Neural cell (in vitro differentiated cells): ENCODE measurements at regions not wholly inside any gene's neighbourhood (a gene's known extent, or its start where the extent isn't known, plus 50 kb on each side); places are given as distances from the start of the nearest gene placed in this dataset.

Experiments used
- H2AFZ ChIP-seq: fragments of 200-600, 300-800 bp; sonication (generic), shearing (Covaris generic); 2 replicates; pipeline ENCODE4 v1.6.0; 2014; ENCODE audit warnings: low read depth, mild to moderate bottlenecking, antibody characterized with exemption, low read length, moderate library complexity
- H3F3A ChIP-seq: fragments of 200-600 bp; shearing (Covaris generic); 2 replicates; pipeline ENCODE4 v1.6.1; 2016; ENCODE audit warnings: mild to moderate bottlenecking, moderate library complexity, mixed read lengths, antibody characterized with exemption, low read length; ENCODE audit not compliant: insufficient read depth, poor library complexity, severe bottlenecking
- H3K27ac ChIP-seq: fragments of 200-600, 300-800 bp; sonication (generic), shearing (Covaris generic); 2 replicates; pipeline ENCODE4 v1.5.1; 2014; ENCODE audit warnings: mild to moderate bottlenecking, low read length, moderate library complexity
- H3K27me3 ChIP-seq: fragments of 300-800, 200-600 bp; sonication (generic), shearing (Covaris generic); 2 replicates; pipeline ENCODE4 v1.6.0; 2014; ENCODE audit warnings: mild to moderate bottlenecking, low read depth, low read length, moderate library complexity; ENCODE audit not compliant: insufficient read depth
- H3K36me3 ChIP-seq: fragments of 300-800, 200-600 bp; sonication (generic), shearing (Covaris generic); 2 replicates; pipeline ENCODE4 v1.5.1; 2014; ENCODE audit warnings: mild to moderate bottlenecking, antibody characterized with exemption, low read length, moderate library complexity; ENCODE audit not compliant: insufficient read depth
- H3K4me2 ChIP-seq: fragments of 300-800, 200-600 bp; sonication (generic), shearing (Covaris generic); 2 replicates; pipeline ENCODE4 v1.6.0; 2014; ENCODE audit warnings: mild to moderate bottlenecking, low read length
- H3K4me3 ChIP-seq: fragments of 300-800, 200-600 bp; sonication (generic), shearing (Covaris generic); 2 replicates; pipeline ENCODE4 v1.5.1; 2014; ENCODE audit warnings: mild to moderate bottlenecking, low read length, moderate library complexity
- H3K79me2 ChIP-seq: fragments of 200-600 bp; shearing (Covaris generic); replicated peaks from 2 replicates; pipeline ENCODE4 v1.6.0; 2014; ENCODE audit warnings: mild to moderate bottlenecking, low read length, moderate library complexity; ENCODE audit not compliant: insufficient read depth
- H3K9ac ChIP-seq: fragments of 300-800, 200-600 bp; sonication (generic), shearing (Covaris generic); 2 replicates; pipeline ENCODE4 v1.6.1; 2016; ENCODE audit warnings: mild to moderate bottlenecking, low read length, mixed read lengths
- H3K9me2 ChIP-seq: fragments of 200-600 bp; shearing (Covaris generic); 2 replicates; pipeline ENCODE4 v1.6.1; 2016; ENCODE audit warnings: mild to moderate bottlenecking, low read length, mixed read lengths; ENCODE audit not compliant: insufficient read depth
- H3K9me3 ChIP-seq: fragments of 200-600, 300-800 bp; sonication (generic), shearing (Covaris generic); 2 replicates; pipeline ENCODE4 v1.6.1; 2016; ENCODE audit warnings: mild to moderate bottlenecking, mixed run types, low read length, moderate library complexity, mixed read lengths
- H4K20me1 ChIP-seq: fragments of 200-600 bp; shearing (Covaris generic); 2 replicates; pipeline ENCODE4 v1.6.1; 2016; ENCODE audit warnings: mild to moderate bottlenecking, mixed run types; ENCODE audit not compliant: insufficient read depth
- EP300 ChIP-seq: fragments of 450-650 bp; conservative IDR thresholded peaks from 2 replicates; pipeline ENCODE4 v1.6.1; 2014; ENCODE audit warnings: antibody characterized with exemption, mild to moderate bottlenecking, moderate library complexity; ENCODE audit not compliant: poor library complexity, severe bottlenecking
- EZH2 ChIP-seq: fragments of 200-600, 300-800 bp; shearing (Covaris generic), sonication (generic); IDR thresholded peaks from 2 replicates; pipeline ENCODE4 v1.6.1; 2014; ENCODE audit warnings: antibody characterized with exemption, low read length, borderline replicate concordance, mild to moderate bottlenecking; ENCODE audit not compliant: insufficient read depth, poor library complexity, severe bottlenecking
- MXI1 ChIP-seq: fragments of 450-650 bp; conservative IDR thresholded peaks from 2 replicates; pipeline ENCODE4 v1.6.1; 2014; ENCODE audit warnings: antibody characterized with exemption, mild to moderate bottlenecking; ENCODE audit not compliant: poor library complexity, severe bottlenecking
- POLR2AphosphoS5 ChIP-seq: IDR thresholded peaks from 2 replicates; pipeline ENCODE4 v1.6.1; 2012
- RAD21 ChIP-seq: fragments of 450-650 bp; conservative IDR thresholded peaks from 2 replicates; pipeline ENCODE4 v1.6.1; 2014; ENCODE audit warnings: antibody characterized with exemption, mild to moderate bottlenecking, moderate library complexity
- SMC3 ChIP-seq: fragments of 450-650 bp; conservative IDR thresholded peaks from 2 replicates; pipeline ENCODE4 v1.6.1; 2014; ENCODE audit warnings: antibody characterized with exemption, mild to moderate bottlenecking, moderate library complexity; ENCODE audit not compliant: poor library complexity
- TAF1 ChIP-seq: IDR thresholded peaks from 2 replicates; pipeline ENCODE4 v1.6.1; 2012; ENCODE audit warnings: low read depth
- TF ChIP-seq, protein P1 (sequence below): IDR thresholded peaks from 2 replicates; pipeline ENCODE4 v1.6.1; 2012; ENCODE audit warnings: borderline replicate concordance
- TF ChIP-seq, protein P2 (sequence below): fragments of 450-650 bp; IDR thresholded peaks from 2 replicates; pipeline ENCODE4 v1.5.1; 2014; ENCODE audit warnings: antibody characterized with exemption, mild to moderate bottlenecking, moderate library complexity; ENCODE audit not compliant: poor library complexity, severe bottlenecking

DNA sequence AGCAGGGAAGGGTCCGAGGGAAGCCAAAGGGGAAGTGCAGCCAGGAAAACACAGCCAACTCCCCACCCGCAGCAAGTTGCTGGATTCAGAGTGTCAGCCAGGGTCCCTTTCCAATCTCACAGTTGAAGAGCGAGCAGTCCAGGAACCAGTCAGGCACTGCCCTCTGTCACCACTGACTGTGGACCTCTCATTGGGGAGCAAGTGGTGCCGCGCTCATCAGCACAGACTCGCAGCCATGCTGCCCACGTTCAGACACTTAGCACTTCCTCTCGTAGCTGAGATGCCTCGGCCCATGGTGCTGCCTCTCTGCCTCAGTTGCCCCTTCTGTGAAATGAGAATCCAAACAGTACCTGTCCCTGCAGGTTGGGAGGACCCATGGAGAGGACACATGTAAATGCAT, 123.6 kb upstream of the CHST15 start:
- no peak overlapping the region for H3K4me3 ChIP-seq
- no peak overlapping the region for H3K9ac ChIP-seq
- no peaks in the 10 kb centered on the region for H3F3A ChIP-seq
- H3K27ac ChIP-seq = no peak overlapping the region
- H3K9me2 ChIP-seq = no peaks in the 10 kb centered on the region
- no peaks in the 10 kb centered on the region for H3K36me3 ChIP-seq
- H4K20me1 ChIP-seq = no peaks in the 10 kb centered on the region
- H3K27me3 ChIP-seq = no peaks in the 10 kb centered on the region
- no peak overlapping the region for H2AFZ ChIP-seq
- no peak overlapping the region for H3K4me2 ChIP-seq
- no peaks in the 10 kb centered on the region for H3K79me2 ChIP-seq
- TF ChIP-seq, protein P1, sequence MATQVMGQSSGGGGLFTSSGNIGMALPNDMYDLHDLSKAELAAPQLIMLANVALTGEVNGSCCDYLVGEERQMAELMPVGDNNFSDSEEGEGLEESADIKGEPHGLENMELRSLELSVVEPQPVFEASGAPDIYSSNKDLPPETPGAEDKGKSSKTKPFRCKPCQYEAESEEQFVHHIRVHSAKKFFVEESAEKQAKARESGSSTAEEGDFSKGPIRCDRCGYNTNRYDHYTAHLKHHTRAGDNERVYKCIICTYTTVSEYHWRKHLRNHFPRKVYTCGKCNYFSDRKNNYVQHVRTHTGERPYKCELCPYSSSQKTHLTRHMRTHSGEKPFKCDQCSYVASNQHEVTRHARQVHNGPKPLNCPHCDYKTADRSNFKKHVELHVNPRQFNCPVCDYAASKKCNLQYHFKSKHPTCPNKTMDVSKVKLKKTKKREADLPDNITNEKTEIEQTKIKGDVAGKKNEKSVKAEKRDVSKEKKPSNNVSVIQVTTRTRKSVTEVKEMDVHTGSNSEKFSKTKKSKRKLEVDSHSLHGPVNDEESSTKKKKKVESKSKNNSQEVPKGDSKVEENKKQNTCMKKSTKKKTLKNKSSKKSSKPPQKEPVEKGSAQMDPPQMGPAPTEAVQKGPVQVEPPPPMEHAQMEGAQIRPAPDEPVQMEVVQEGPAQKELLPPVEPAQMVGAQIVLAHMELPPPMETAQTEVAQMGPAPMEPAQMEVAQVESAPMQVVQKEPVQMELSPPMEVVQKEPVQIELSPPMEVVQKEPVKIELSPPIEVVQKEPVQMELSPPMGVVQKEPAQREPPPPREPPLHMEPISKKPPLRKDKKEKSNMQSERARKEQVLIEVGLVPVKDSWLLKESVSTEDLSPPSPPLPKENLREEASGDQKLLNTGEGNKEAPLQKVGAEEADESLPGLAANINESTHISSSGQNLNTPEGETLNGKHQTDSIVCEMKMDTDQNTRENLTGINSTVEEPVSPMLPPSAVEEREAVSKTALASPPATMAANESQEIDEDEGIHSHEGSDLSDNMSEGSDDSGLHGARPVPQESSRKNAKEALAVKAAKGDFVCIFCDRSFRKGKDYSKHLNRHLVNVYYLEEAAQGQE = no peak
- TF ChIP-seq, protein P2, sequence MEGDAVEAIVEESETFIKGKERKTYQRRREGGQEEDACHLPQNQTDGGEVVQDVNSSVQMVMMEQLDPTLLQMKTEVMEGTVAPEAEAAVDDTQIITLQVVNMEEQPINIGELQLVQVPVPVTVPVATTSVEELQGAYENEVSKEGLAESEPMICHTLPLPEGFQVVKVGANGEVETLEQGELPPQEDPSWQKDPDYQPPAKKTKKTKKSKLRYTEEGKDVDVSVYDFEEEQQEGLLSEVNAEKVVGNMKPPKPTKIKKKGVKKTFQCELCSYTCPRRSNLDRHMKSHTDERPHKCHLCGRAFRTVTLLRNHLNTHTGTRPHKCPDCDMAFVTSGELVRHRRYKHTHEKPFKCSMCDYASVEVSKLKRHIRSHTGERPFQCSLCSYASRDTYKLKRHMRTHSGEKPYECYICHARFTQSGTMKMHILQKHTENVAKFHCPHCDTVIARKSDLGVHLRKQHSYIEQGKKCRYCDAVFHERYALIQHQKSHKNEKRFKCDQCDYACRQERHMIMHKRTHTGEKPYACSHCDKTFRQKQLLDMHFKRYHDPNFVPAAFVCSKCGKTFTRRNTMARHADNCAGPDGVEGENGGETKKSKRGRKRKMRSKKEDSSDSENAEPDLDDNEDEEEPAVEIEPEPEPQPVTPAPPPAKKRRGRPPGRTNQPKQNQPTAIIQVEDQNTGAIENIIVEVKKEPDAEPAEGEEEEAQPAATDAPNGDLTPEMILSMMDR = no peak
- no peak for TF ChIP-seq SMC3
- TF ChIP-seq EZH2 = no peak
- TF ChIP-seq EP300 = no peak
- no peak for TF ChIP-seq TAF1
- TF ChIP-seq MXI1 = no peak
- TF ChIP-seq RAD21 = no peak
- no peak for TF ChIP-seq POLR2AphosphoS5
- H3K9me3 ChIP-seq = no peaks in the 10 kb centered on the region

DNA sequence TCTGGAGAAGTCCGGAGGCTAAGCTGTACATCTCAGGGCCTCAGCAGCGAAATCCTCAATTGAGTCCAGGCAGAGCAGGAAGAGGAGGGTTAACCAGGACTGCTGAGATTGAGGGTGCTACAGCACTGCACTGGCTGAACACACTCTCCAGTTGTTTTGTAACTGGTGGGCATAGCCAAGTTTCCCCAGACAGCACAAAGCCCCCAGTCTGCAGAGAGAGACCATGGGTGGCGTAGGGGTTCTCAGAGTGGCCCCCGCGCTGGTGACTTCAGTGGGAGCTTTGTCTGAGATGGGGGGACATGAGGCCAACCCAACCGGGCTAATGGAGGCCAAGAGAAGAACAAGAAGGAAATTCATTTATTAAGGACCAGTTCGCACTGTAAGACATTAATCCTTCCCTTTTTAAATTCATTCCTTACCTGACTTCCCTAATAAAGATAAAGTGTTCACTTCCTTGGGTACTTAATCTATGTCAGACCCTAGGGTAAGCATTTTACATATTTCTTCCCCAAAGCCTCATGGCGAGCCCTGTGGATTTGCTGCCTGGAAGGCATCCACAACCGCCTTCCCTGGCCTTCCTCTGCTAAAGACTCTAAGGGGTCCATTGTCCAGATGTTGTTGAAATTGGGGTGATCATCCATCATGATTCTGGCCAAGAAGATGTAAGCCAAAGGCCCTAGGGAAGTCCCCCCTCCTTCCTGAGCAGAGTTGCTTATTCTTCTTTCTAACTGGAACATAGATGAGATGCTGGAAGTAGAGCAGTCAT, 121.4 kb upstream of the CHST15 start:
- H3F3A ChIP-seq = no peaks in the 10 kb centered on the region
- H3K4me3 ChIP-seq = no peak overlapping the region
- no peaks in the 10 kb centered on the region for H3K36me3 ChIP-seq
- no peaks in the 10 kb centered on the region for H4K20me1 ChIP-seq
- H3K4me2 ChIP-seq = no peak overlapping the region
- H3K9me2 ChIP-seq = no peaks in the 10 kb centered on the region
- no peak overlapping the region for H3K27ac ChIP-seq
- H2AFZ ChIP-seq = no peak overlapping the region
- H3K27me3 ChIP-seq = no peaks in the 10 kb centered on the region
- H3K9ac ChIP-seq = no peak overlapping the region
- no peaks in the 10 kb centered on the region for H3K9me3 ChIP-seq
- TF ChIP-seq, protein P2 = no peak
- TF ChIP-seq TAF1 = no peak
- TF ChIP-seq EZH2 = no peak
- no peak for TF ChIP-seq RAD21
- no peak for TF ChIP-seq SMC3
- TF ChIP-seq MXI1 = no peak
- TF ChIP-seq EP300 = no peak
- TF ChIP-seq, protein P1 = no peak
- no peak for TF ChIP-seq POLR2AphosphoS5
- no peaks in the 10 kb centered on the region for H3K79me2 ChIP-seq
